ENCODE measurements at regions not wholly inside any gene's neighbourhood (a gene's known extent, or its start where the extent isn't known, plus 50 kb on each side); places are given as distances from the start of the nearest gene placed in this dataset.
"Not testable (repeated sequence)": the region's sequence is repeated elsewhere in the genome, so short reads cannot be mapped to it uniquely, and the experiment has no call there.

DNA sequence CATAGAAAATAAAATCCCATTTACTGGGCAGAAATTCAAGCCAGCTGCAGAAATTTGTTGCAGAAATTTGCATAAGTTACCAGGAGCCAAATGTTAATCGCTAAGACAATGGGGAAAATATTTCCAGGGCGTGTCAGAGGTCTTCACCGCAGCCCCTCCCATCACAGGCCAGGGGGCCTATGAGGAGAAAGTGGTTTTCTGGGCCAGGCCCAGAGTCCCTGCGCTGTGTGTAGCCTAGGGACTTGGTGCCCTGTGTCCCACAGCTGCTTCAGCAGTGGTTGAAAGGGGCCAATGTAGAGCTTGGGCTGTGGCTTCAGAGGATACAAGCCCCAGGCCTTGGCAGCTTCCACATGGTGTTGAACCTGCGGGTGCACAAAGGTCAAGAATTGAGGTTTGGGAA is 278.9 kb upstream of the PCDH9 start:
- intact Hi-C loops (cut with micrococcal nuclease) (no loop called here), in situ Hi-C loops (cut with MboI) (no loop called here)
- FAIRE-seq (no peak), DNase-seq (ENCODE audit: extremely low read depth in 1 of 4, low spot score in 3 of 4) (no peak), ATAC-seq (no peak)
- Histone ChIP-seq H3K27me3 (ENCODE audit: control insufficient read depth in 2 of 2, insufficient read depth in 2 of 2, low read length in 2 of 2) (no peaks in the 10 kb centered on the region), H3K79me2 (ENCODE audit: control insufficient read depth, insufficient read depth, low read length) (no peaks in the 10 kb centered on the region), H3K9me3 (replicated peaks; ENCODE audit: control insufficient read depth, insufficient read depth, low read depth, low read length) (no peaks in the 10 kb centered on the region), H3K27ac (ENCODE audit: extremely low read depth, low read depth, low read length) (no peak overlapping the region), H3K4me2 (ENCODE audit: insufficient read depth, low read length) (no peak overlapping the region), H3K9ac (ENCODE audit: insufficient read depth in 1 of 2, low read depth in 2 of 2, low read length in 2 of 2) (no peak overlapping the region), H3K4me3 (no peak overlapping the region), H2AFZ (ENCODE audit: low read depth, low read length) (no peak overlapping the region), H3K9me1 (ENCODE audit: control insufficient read depth, insufficient read depth, low read length) (no peaks in the 10 kb centered on the region), H3K36me3 (ENCODE audit: control insufficient read depth, insufficient read depth, low read length) (no peaks in the 10 kb centered on the region), H3K4me1 (replicated peaks in 1 of 2; ENCODE audit: control insufficient read depth in 2 of 2, insufficient read depth in 2 of 2, low read length in 2 of 2) (no peaks in the 10 kb centered on the region), H4K20me1 (replicated peaks; ENCODE audit: control insufficient read depth, insufficient read depth, low read length) (no peaks in the 10 kb centered on the region)
- POLR2A ChIA-PET, result no interaction called here
- no TSS peak for BruUV-seq (replicated peaks)
- no peak for TF ChIP-seq SAFB2 (IDR thresholded peaks at IDR 0.05; ENCODE audit: borderline replicate concordance, low read depth, low read length, severe bottlenecking)
- TF ChIP-seq, protein P1, sequence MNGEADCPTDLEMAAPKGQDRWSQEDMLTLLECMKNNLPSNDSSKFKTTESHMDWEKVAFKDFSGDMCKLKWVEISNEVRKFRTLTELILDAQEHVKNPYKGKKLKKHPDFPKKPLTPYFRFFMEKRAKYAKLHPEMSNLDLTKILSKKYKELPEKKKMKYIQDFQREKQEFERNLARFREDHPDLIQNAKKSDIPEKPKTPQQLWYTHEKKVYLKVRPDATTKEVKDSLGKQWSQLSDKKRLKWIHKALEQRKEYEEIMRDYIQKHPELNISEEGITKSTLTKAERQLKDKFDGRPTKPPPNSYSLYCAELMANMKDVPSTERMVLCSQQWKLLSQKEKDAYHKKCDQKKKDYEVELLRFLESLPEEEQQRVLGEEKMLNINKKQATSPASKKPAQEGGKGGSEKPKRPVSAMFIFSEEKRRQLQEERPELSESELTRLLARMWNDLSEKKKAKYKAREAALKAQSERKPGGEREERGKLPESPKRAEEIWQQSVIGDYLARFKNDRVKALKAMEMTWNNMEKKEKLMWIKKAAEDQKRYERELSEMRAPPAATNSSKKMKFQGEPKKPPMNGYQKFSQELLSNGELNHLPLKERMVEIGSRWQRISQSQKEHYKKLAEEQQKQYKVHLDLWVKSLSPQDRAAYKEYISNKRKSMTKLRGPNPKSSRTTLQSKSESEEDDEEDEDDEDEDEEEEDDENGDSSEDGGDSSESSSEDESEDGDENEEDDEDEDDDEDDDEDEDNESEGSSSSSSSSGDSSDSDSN (IDR thresholded peaks at IDR 0.05; ENCODE audit: borderline replicate concordance in 1 of 2, low read depth in 2 of 2, low read length in 2 of 2), result no peak
- TF ChIP-seq HNRNPUL1 (IDR thresholded peaks at IDR 0.05; ENCODE audit: low read length), result no peak
- TF ChIP-seq, protein P2, sequence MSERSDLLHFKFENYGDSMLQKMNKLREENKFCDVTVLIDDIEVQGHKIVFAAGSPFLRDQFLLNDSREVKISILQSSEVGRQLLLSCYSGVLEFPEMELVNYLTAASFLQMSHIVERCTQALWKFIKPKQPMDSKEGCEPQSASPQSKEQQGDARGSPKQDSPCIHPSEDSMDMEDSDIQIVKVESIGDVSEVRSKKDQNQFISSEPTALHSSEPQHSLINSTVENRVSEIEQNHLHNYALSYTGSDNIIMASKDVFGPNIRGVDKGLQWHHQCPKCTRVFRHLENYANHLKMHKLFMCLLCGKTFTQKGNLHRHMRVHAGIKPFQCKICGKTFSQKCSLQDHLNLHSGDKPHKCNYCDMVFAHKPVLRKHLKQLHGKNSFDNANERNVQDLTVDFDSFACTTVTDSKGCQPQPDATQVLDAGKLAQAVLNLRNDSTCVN (CRISPR knock-in tag; IDR thresholded peaks at IDR 0.05), result no peak
- TF ChIP-seq ZNF830 (CRISPR knock-in tag; IDR thresholded peaks at IDR 0.05), result no peak
- CTCF ChIA-PET (ENCODE audit: low intra/inter-chr PET ratio), result no interaction called here
- 26% methylated on average over 5 of the region's 5 CpGs for WGBS (ENCODE audit: insufficient coverage, low coverage, missing lambda C conversion rate)

DNA sequence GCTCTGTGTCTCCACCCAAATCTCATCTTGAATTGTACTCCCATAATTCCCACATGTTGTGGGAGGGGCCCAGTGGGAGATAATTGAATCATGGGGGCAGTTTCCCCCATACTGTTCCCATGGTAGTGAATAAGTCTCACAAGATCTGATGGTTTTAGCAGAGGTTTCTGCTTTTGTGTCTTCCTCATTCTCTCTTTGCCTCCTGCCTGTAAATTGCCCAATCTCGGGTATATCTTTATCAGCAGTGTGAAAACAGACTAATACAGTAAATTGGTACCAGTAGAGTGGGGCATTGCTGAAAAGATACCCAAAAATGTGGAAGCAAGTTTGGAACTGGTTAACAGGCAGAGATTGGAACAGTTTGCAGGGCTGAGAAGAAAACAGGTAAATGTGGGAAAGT is 278.1 kb upstream of the PCDH9 start:
- DNase-seq (ENCODE audit: extremely low read depth in 1 of 4, low spot score in 3 of 4); H3K79me2 ChIP-seq (ENCODE audit: control insufficient read depth, insufficient read depth, low read length); H3K4me1 ChIP-seq (replicated peaks in 1 of 2; ENCODE audit: control insufficient read depth in 2 of 2, insufficient read depth in 2 of 2, low read length in 2 of 2); H3K27ac ChIP-seq (ENCODE audit: extremely low read depth, low read depth, low read length); in situ Hi-C loops (cut with MboI); intact Hi-C loops (cut with micrococcal nuclease); CTCF ChIA-PET (ENCODE audit: low intra/inter-chr PET ratio); H2AFZ ChIP-seq (ENCODE audit: low read depth, low read length); H3K9me3 ChIP-seq (replicated peaks; ENCODE audit: control insufficient read depth, insufficient read depth, low read depth, low read length); H3K9me1 ChIP-seq (ENCODE audit: control insufficient read depth, insufficient read depth, low read length); H3K27me3 ChIP-seq (ENCODE audit: control insufficient read depth in 2 of 2, insufficient read depth in 2 of 2, low read length in 2 of 2); H3K9ac ChIP-seq (ENCODE audit: insufficient read depth in 1 of 2, low read depth in 2 of 2, low read length in 2 of 2); BruUV-seq (replicated peaks); H4K20me1 ChIP-seq (replicated peaks; ENCODE audit: control insufficient read depth, insufficient read depth, low read length); ATAC-seq; H3K4me2 ChIP-seq (ENCODE audit: insufficient read depth, low read length); H3K4me3 ChIP-seq; POLR2A ChIA-PET; FAIRE-seq; H3K36me3 ChIP-seq (ENCODE audit: control insufficient read depth, insufficient read depth, low read length): not testable (repeated sequence)
- WGBS (ENCODE audit: insufficient coverage, low coverage, missing lambda C conversion rate), result 0% methylated on average over 1 of the region's 1 CpG

Measured in K562 (cell line).